Upper lobe of left lung (tissue), 4 donors: ENCODE measurements at regions not wholly inside any gene's neighbourhood (a gene's known extent, or its start where the extent isn't known, plus 50 kb on each side); places are given as distances from the start of the nearest gene placed in this dataset.

Source experiments
- EP300 ChIP-seq, 4 donors: sonication (generic); formaldehyde crosslinking; IDR thresholded peaks; one replicate each; pipeline ENCODE4 v1.5.1; 2017; ENCODE audit warnings: antibody characterized with exemption in 4 of 4, control low read depth in 2 of 4
- POLR2A ChIP-seq, 4 donors: fragments of 450-650 bp; IDR thresholded peaks; one replicate each; pipeline ENCODE4 v1.5.1; 2016 to 2017; ENCODE audit warnings: antibody characterized with exemption in 4 of 4, mild to moderate bottlenecking in 2 of 4
- POLR2AphosphoS5 ChIP-seq, 2 donors: sonication (generic); formaldehyde crosslinking; IDR thresholded peaks; one replicate each; pipeline ENCODE4 v1.5.1; 2017; ENCODE audit warnings: antibody characterized with exemption in 2 of 2
- TF ChIP-seq, protein P1 (sequence below), 6 experiments: fragments of 450-650 bp in 4 of 6; fragments of 200-600 bp in 2 of 6; sonication (generic) in 2 of 6; IDR thresholded peaks; one replicate each; pipeline ENCODE4 v1.5.1; 2016 to 2019; ENCODE audit warnings: antibody characterized with exemption in 6 of 6

DNA sequence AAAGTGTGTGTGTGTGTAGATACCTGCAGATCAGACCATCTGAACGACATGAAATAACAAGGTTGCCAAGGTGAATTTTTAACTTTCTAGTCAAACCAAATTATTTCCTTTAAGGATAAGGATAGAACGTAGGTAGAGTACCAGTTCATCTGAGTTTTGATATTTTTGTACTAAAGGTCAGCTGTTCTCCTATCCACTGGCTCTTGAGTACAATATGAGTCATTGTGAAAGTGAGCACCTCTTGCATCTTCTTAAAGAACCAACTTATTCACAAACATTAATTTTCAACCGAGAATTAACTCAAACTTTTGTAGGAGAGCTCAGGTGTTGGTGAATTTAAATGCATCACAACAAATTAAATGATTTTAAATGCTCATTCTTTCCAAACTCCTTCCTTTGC lies 71.5 kb downstream of the IFI44 start:
- TF ChIP-seq EP300 (IDR thresholded peaks at IDR 0.05): no peak
- TF ChIP-seq, protein P1, sequence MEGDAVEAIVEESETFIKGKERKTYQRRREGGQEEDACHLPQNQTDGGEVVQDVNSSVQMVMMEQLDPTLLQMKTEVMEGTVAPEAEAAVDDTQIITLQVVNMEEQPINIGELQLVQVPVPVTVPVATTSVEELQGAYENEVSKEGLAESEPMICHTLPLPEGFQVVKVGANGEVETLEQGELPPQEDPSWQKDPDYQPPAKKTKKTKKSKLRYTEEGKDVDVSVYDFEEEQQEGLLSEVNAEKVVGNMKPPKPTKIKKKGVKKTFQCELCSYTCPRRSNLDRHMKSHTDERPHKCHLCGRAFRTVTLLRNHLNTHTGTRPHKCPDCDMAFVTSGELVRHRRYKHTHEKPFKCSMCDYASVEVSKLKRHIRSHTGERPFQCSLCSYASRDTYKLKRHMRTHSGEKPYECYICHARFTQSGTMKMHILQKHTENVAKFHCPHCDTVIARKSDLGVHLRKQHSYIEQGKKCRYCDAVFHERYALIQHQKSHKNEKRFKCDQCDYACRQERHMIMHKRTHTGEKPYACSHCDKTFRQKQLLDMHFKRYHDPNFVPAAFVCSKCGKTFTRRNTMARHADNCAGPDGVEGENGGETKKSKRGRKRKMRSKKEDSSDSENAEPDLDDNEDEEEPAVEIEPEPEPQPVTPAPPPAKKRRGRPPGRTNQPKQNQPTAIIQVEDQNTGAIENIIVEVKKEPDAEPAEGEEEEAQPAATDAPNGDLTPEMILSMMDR (IDR thresholded peaks at IDR 0.05): no peak
- no peak for TF ChIP-seq POLR2A (IDR thresholded peaks at IDR 0.05)
- TF ChIP-seq POLR2AphosphoS5 (IDR thresholded peaks at IDR 0.05): no peak
